GM10266 (cell line): ENCODE measurements at regions not wholly inside any gene's neighbourhood (a gene's known extent, or its start where the extent isn't known, plus 50 kb on each side); places are given as distances from the start of the nearest gene placed in this dataset.

Source experiments
- DNase-seq: peaks from one replicate; pipeline ENCODE4 v3.0.0; 2012; ENCODE audit errors: extremely low spot score
- TF ChIP-seq, protein P1 (sequence below): IDR thresholded peaks from 2 replicates; pipeline ENCODE4 v1.5.1; 2012; ENCODE audit warnings: mild to moderate bottlenecking, low read depth; ENCODE audit not compliant: control insufficient read depth, insufficient read depth; ENCODE audit errors: missing control alignments

DNA sequence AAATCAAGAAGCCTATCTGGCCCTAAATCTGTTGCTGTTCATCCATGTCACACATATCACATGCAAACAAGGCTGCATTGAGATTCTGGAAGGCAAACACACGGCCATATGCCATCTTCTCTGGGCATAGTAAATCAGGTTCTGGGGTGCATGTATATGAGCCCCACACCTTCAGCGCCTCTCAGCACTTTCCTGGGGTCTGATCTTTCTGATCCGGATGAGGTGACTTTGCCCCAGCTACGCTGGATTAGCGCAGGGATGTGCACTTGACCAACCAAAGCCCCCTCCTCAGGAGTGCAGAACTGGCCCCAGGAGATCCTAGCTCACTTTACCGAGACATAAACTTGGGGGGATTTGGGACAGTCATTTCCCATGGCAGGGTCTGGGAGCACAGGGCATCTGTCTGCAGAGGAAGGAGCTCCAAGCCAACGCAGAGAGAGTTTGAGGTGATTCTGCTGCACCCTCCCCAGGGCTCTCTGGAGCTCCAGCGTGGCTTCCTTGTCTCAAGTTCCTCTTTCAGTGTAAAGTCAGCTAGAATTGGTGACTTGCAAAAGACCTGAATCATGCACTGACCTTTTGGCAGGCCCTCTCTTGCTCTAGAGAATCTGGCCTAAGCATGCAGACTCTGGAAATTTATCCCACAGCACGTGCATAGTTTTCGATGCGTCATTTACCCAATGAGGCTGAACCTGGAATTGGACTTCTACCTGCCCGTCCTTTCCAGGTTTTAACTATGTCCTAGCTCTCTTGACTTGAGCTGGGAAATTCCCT is 63.5 kb upstream of the KLF13 start:
- TF ChIP-seq, protein P1, sequence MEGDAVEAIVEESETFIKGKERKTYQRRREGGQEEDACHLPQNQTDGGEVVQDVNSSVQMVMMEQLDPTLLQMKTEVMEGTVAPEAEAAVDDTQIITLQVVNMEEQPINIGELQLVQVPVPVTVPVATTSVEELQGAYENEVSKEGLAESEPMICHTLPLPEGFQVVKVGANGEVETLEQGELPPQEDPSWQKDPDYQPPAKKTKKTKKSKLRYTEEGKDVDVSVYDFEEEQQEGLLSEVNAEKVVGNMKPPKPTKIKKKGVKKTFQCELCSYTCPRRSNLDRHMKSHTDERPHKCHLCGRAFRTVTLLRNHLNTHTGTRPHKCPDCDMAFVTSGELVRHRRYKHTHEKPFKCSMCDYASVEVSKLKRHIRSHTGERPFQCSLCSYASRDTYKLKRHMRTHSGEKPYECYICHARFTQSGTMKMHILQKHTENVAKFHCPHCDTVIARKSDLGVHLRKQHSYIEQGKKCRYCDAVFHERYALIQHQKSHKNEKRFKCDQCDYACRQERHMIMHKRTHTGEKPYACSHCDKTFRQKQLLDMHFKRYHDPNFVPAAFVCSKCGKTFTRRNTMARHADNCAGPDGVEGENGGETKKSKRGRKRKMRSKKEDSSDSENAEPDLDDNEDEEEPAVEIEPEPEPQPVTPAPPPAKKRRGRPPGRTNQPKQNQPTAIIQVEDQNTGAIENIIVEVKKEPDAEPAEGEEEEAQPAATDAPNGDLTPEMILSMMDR, result no peak
- peak; percentile 69 for DNase-seq

DNA sequence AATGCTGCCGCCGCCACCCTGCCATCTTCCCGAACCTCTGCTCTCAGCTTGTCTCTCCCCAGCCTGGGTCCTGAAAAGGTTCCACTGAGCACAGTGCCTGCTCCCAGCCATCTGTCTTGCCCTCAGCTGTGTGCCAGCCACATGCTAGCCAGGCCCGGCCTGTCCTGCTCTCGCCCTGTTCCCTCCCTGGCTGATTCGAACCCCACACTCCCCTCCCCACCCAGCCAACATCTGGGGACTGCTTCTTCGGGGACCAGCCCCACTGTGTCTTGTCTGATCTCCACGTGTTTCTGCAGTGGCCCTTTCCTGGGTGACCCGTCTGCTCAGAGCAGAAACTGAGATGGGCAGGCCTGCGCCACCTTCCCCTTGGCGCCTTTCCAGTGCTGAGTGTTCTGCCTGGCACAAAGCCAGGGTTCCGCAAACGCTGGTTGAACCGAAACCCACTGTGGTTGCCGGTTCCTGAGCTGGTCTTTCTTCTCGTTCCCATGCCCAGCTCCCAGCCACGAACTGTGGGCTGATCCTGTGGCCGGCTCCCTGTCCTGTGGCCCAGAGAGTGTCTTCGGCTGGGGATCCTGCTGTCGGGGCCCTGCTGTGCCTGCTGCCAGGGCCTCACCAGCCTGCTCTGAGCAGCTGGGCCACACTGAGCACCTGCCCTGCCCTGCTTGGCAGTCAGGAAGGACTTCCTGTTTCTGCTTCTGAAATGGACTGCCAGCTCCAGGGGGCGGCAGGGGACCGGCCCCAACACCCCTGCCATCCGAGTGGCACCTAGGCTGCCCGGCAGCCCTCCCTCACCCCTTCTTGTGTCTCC is 62.7 kb upstream of the KLF13 start:
- TF ChIP-seq, protein P1, result peak; percentile 11
- DNase-seq, result no peak

DNA sequence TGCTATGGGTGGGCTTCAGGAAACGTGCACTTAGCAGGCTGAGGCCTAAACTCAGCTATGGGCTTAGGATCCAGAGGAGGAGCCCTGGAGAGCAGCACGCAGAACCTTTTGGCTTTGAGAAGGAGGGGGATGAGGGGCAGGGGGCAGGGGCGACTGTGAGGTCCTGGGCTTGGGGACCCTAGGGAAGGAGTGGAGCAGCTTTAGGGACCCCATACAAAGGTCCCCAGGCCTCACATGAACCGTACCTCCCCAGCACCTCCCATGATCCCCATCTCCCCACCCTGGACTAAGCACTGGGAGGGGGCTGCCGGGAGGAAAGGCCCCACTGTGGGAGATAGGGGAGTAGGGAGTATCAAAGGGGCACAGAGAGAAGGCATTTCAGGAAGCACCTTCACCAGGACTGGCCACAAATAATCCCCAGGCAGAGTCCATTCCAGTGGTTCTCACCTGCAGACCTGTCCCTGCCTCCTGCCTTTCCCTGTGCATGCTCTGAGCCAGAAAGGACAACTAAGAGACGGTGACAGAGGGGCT is 62.0 kb upstream of the KLF13 start:
- TF ChIP-seq, protein P1, result no peak
- DNase-seq, result no peak

DNA sequence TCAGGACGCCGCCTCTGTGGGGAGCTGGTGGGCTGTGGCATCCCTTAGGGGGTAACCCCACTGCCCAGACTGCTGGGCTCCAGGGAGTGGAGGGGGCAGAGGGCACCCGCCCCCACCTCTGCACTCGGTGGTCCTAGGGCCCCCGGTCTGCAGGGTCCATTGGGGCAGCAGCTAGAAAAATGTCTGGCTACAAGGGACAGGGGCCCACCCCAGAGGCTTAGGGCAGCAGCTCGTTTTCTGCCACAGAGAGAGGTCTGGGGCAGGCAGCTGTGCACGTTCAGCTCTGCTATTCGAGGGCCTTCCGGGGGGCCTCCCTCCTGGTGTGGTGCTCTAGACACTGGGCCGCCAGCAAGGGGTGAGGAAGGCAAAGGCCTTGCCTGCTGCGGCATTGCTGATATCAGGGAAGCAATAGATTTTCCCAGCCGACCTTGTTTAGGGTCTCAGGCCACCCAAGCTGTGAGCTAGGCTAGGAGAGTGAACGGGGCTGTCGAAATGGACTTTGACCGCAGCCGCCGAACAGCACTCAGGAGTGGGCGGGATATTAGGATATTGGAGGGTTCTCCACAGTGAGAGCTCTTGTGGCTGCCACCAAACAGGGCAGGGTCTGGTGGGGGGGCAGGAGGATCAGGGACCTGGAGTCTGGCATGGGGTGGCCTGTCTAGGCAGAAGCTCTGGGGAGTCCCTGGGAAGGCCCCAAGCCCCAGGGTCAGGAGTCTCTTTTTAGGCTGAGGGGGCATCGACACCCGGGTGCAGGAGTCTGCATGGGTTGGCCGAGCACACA is 61.4 kb upstream of the KLF13 start:
- TF ChIP-seq, protein P1, result no peak
- no peak for DNase-seq

DNA sequence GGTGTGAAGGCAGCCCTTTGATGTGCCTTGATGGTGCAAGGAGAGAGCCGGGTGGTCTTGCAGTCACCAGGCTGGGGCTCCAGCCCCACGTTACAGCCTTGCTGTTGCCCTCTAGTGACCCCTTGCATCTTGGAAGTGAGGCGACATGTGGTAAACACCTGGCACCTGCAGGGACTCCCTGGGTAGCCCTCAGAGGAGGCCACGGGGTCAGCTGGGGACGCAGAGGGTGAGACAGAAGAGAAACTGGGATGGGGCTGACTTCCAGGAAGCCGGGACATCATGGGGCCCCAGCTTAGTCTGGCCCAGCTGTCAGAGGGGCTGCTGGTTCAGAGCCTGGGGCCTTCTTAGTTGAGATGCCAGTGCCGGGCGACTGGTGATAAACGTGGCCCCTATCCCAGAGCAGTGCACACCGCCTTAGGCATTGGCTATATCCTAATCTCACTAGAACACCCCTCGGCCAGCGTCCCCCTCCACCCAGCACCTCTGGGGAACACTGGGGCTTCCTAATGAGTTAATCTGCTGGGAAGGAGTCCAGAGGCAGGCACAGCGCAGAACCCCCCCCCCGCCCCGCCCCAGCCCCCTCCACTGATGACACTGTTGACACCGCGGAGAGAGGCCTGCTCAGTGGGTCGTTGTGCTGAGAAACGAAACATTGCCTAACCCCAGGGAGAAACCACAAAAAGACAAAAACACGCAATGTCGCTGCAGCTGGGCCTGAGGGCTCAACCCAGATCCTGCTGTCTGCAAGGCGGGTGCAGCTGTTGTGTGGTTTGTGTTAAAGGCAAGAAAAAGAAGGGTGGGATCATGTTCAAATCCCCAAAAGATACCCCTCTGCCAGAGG is 60.5 kb upstream of the KLF13 start:
- peak; percentile 74 for DNase-seq
- TF ChIP-seq, protein P1, result no peak

DNA sequence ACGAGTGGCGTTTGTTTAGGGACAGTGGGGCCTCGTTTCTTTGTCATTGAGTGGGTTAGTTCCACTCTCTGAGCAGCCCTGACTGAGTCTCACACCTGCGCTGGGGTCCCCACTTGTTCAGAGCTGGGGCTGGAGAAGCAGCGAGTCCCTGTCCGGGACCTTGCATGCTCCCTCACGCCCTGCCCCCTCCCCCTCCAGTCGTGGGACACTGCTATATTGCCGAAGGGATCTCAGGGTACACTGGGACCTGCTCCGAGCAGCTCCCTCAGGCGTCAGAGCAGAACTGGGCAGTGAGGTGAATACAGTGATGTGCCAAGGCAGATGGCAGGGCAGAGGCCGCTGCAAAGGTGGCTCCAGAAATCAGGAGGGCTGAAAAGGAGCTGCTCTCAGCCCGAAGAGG is 59.9 kb upstream of the KLF13 start:
- TF ChIP-seq, protein P1, result no peak
- DNase-seq, result no peak
